NB4 (cell line): ENCODE measurements at regions not wholly inside any gene's neighbourhood (a gene's known extent, or its start where the extent isn't known, plus 50 kb on each side); places are given as distances from the start of the nearest gene placed in this dataset.

Experiments
- CTCF ChIP-seq: IDR thresholded peaks from one replicate; pipeline ENCODE4 v1.5.1; 2012; ENCODE audit warnings: low read depth, low read length
- MAX ChIP-seq: IDR thresholded peaks from 2 replicates; pipeline ENCODE4 v1.6.1; 2011; ENCODE audit warnings: low read depth, low read length
- POLR2A ChIP-seq: IDR thresholded peaks from 2 replicates; pipeline ENCODE4 v1.6.1; 2011; ENCODE audit warnings: mild to moderate bottlenecking; ENCODE audit not compliant: insufficient read length; ENCODE audit errors: extremely low read depth

GRCh38 chr1:57947471-57947870 lies 523.6 kb upstream of the DAB1 start:
- TF ChIP-seq CTCF (no peak), MAX (no peak), POLR2A (no peak)
